Fibroblast of villous mesenchyme (primary cell): ENCODE measurements at regions not wholly inside any gene's neighbourhood (a gene's known extent, or its start where the extent isn't known, plus 50 kb on each side); places are given as distances from the start of the nearest gene placed in this dataset.

ENCODE experiments used
- DNase-seq: peaks from one replicate; pipeline ENCODE4 v3.0.0-alpha.2; 2010; ENCODE audit warnings: low read depth
- H3K4me3 ChIP-seq: 2 replicates; pipeline ENCODE4 v1.5.1; 2011; ENCODE audit warnings: low read depth, mild to moderate bottlenecking, low read length
- CTCF ChIP-seq: IDR thresholded peaks from 2 replicates; pipeline ENCODE4 v1.5.1; 2012; ENCODE audit warnings: low read depth, mild to moderate bottlenecking, low read length; ENCODE audit not compliant: insufficient read depth

- no peak for DNase-seq
- no peak for TF ChIP-seq CTCF
- H3K4me3 ChIP-seq = no peak overlapping the region
Measured at GRCh38 chr7:123283373-123283772, 83.6 kb upstream of the SLC13A1 start.

DNA sequence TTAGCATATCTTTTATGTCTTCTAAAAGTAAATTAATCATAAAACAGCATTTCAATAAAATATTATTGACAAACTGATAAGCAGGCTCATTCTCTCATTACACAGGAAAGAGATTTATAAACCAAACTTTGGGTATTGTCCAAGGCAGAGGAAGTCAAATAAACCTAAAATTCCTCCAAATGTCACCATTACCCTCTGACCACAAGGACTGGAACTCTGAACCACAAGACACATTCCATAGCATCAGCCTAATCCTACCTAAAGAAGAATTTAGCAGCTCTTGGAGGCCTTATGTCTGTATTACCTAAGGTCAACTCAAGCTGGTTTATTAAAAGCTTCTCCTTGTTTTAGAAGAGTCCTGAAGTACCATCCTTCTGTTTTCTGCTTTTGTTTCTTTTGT is 82.4 kb upstream of the SLC13A1 start:
- H3K4me3 ChIP-seq = no peak overlapping the region
- DNase-seq = peak; percentile 17
- TF ChIP-seq CTCF = no peak

- H3K4me3 ChIP-seq = no peak overlapping the region
- no peak for DNase-seq
- TF ChIP-seq CTCF = no peak
Measured at GRCh38 chr7:123279949-123280348, 80.2 kb upstream of the SLC13A1 start.

GRCh38 chr7:123275036-123275753 is 75.4 kb upstream of the SLC13A1 start:
- DNase-seq = peak; percentile 28
- H3K4me3 ChIP-seq = no peak overlapping the region
- no peak for TF ChIP-seq CTCF

DNA sequence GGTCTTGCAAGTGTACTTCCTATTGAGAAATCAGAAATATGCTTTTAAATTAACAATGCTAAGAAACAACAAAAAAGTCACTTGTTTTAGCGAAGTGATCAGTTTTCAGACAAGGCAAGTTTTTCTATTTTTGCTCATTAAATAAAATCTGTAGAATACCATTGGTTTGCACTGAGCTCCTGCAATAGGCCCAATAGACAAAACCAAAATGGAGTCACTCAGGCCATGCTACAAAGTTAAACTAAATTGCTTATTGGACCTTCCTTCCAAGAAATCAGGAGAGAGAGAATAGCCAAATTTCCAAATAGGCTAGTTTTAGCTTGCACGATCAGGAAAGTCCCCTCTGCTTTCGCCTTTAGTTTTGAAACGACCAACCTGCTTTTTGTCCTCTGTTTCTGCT is 73.4 kb upstream of the SLC13A1 start:
- no peak for TF ChIP-seq CTCF
- no peak overlapping the region for H3K4me3 ChIP-seq
- no peak for DNase-seq

GRCh38 chr7:123271856-123272255 is 72.1 kb upstream of the SLC13A1 start:
- no peak for DNase-seq
- no peak overlapping the region for H3K4me3 ChIP-seq
- TF ChIP-seq CTCF = no peak

- H3K4me3 ChIP-seq = no peak overlapping the region
- TF ChIP-seq CTCF = no peak
- peak; percentile 30 for DNase-seq
Measured at GRCh38 chr7:123271231-123271630, 71.5 kb upstream of the SLC13A1 start.
